B cell (primary cell): ENCODE measurements at regions not wholly inside any gene's neighbourhood (a gene's known extent, or its start where the extent isn't known, plus 50 kb on each side); places are given as distances from the start of the nearest gene placed in this dataset.

Experiments used
- EZH2 ChIP-seq: IDR thresholded peaks from 2 replicates; pipeline ENCODE4 v1.6.1; 2012; ENCODE audit warnings: borderline replicate concordance, low read depth, mild to moderate bottlenecking, moderate library complexity, low read length; ENCODE audit not compliant: insufficient read depth, poor library complexity, severe bottlenecking
- TF ChIP-seq, protein P1 (sequence below): fragments of 200-600 bp; IDR thresholded peaks from one replicate; pipeline ENCODE4 v1.8.0; 2022; ENCODE audit warnings: antibody characterized with exemption, mild to moderate bottlenecking

DNA sequence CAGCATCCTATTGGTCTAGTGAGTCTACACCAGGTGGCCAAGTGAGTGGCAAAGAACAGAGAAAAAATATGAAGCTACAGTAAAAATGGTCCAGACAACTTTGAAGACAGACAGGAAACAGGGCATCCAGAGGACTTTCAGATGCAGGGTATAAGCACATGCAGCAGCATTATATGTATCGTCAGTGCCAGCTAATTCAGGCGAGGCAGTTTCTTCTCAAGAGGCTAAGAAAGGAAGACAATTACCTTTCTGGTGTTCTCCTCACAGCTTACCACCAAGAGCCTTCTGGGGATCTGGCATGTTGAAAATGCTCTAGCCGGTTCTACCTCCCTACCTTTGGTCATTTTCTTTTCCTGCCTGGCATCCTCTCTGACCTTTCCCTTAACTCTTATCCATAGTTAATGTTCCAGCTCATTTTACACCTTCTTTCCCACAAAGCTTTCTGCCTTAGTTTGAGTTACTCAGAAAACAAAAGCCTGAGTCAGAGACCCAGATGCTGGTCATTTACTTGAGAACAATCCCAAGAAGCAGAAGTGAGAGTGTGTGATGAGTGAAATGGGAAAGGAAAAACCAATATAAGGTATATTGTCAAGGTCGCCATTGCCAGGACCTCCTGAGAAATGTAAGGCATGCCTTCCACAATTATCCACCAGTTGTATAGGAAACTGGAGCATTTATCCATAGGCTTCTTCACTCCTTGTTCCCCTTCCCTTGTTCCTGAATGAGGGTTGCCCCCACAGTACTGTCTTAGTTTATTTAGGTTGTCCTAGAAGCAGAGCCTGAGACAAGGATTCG lies 444.1 kb downstream of the PLPP3 start:
- TF ChIP-seq, protein P1, sequence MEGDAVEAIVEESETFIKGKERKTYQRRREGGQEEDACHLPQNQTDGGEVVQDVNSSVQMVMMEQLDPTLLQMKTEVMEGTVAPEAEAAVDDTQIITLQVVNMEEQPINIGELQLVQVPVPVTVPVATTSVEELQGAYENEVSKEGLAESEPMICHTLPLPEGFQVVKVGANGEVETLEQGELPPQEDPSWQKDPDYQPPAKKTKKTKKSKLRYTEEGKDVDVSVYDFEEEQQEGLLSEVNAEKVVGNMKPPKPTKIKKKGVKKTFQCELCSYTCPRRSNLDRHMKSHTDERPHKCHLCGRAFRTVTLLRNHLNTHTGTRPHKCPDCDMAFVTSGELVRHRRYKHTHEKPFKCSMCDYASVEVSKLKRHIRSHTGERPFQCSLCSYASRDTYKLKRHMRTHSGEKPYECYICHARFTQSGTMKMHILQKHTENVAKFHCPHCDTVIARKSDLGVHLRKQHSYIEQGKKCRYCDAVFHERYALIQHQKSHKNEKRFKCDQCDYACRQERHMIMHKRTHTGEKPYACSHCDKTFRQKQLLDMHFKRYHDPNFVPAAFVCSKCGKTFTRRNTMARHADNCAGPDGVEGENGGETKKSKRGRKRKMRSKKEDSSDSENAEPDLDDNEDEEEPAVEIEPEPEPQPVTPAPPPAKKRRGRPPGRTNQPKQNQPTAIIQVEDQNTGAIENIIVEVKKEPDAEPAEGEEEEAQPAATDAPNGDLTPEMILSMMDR: no peak
- no peak for TF ChIP-seq EZH2
